ENCODE measurements at regions not wholly inside any gene's neighbourhood (a gene's known extent, or its start where the extent isn't known, plus 50 kb on each side); places are given as distances from the start of the nearest gene placed in this dataset.

- POLR2A ChIA-PET = no interaction called here
- TF ChIP-seq, protein P1, sequence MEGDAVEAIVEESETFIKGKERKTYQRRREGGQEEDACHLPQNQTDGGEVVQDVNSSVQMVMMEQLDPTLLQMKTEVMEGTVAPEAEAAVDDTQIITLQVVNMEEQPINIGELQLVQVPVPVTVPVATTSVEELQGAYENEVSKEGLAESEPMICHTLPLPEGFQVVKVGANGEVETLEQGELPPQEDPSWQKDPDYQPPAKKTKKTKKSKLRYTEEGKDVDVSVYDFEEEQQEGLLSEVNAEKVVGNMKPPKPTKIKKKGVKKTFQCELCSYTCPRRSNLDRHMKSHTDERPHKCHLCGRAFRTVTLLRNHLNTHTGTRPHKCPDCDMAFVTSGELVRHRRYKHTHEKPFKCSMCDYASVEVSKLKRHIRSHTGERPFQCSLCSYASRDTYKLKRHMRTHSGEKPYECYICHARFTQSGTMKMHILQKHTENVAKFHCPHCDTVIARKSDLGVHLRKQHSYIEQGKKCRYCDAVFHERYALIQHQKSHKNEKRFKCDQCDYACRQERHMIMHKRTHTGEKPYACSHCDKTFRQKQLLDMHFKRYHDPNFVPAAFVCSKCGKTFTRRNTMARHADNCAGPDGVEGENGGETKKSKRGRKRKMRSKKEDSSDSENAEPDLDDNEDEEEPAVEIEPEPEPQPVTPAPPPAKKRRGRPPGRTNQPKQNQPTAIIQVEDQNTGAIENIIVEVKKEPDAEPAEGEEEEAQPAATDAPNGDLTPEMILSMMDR (IDR thresholded peaks at IDR 0.05; ENCODE audit: control extremely low read depth, extremely low read depth, low read depth, missing control alignments) = no peak
- no peak for DNase-seq (ENCODE audit: extremely low spot score)
- CTCF ChIA-PET = interaction anchor here (1.0 to 1.7 kb wide), 7 partner anchors 11 to 70 kb away, joined by 3 to 5 read pairs (median 4); no protein-coding TSS in a partner anchor
Measured at GRCh38 chr2:196407675-196408264, 231.7 kb upstream of the CCDC150 start.

DNA sequence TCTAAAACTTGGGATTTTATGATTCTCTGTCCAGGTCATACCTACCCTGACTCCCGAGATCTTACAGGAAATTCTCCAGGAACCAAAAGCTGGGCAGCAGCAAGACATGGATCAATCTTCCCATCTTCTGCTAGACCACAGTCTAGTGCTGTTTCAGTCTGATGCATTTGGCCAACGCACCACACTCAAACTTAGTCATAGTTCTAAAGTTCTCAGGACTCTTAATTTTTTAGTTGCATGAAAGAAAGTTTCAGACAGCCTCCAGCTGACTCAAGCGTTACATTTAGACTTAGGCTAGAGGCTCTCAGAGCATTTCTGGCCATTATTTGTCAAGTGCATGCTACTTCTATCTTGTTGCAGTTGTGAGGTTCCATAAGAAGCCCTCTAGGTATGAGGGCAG lies 230.1 kb upstream of the CCDC150 start:
- no peak for DNase-seq (ENCODE audit: extremely low spot score)
- CTCF ChIA-PET = interaction anchor here (1.2 to 1.7 kb wide), 5 partner anchors 12 to 44 kb away, joined by 4 to 5 read pairs (median 4); no protein-coding TSS in a partner anchor
- TF ChIP-seq, protein P1 (IDR thresholded peaks at IDR 0.05; ENCODE audit: control extremely low read depth, extremely low read depth, low read depth, missing control alignments) = no peak
- POLR2A ChIA-PET = no interaction called here

DNA sequence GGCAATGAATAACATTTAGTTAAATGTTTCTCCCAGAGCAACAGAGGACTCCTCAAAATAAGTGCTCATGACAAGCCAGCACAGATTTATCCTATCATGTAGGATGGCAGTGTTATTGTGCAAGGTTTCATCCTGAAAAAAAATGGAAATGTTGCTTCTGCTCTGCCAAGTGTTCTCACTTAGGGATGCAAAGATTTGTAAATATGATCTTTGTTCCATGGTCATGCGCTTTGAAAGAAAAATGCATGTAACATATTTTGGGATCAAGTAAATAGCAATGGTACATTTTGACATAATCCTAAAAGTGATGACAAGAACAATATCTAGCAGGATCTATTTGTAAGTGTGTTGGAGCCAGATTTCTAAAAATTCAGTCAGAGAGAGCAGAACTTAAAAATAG lies 229.5 kb upstream of the CCDC150 start:
- DNase-seq (ENCODE audit: extremely low spot score) = no peak
- TF ChIP-seq, protein P1 (IDR thresholded peaks at IDR 0.05; ENCODE audit: control extremely low read depth, extremely low read depth, low read depth, missing control alignments) = no peak
- ChIA-PET CTCF (no interaction called here), POLR2A (no interaction called here)

- peak; percentile 69 for DNase-seq (ENCODE audit: extremely low spot score)
- CTCF ChIA-PET = interaction anchor here (0.8 to 4.7 kb wide), 21 partner anchors 9 to 346 kb away, joined by 3 to 29 read pairs (median 4); no protein-coding TSS in a partner anchor
- POLR2A ChIA-PET = interaction anchor here (1.0 to 1.9 kb wide), 2 partner anchors 15 to 49 kb away, joined by 3 to 6 read pairs; no protein-coding TSS in a partner anchor
- TF ChIP-seq, protein P1 (IDR thresholded peaks at IDR 0.05; ENCODE audit: control extremely low read depth, extremely low read depth, low read depth, missing control alignments) = no peak
Measured at GRCh38 chr2:196413821-196414274, 225.7 kb upstream of the CCDC150 start.

GRCh38 chr2:196415384-196415783 lies 224.1 kb upstream of the CCDC150 start:
- POLR2A ChIA-PET = no interaction called here
- TF ChIP-seq, protein P1 (IDR thresholded peaks at IDR 0.05; ENCODE audit: control extremely low read depth, extremely low read depth, low read depth, missing control alignments) = no peak
- CTCF ChIA-PET = interaction anchor here (1.1 to 4.7 kb wide), 9 partner anchors 7 to 54 kb away, joined by 3 to 29 read pairs (median 6); no protein-coding TSS in a partner anchor
- DNase-seq (ENCODE audit: extremely low spot score) = peak; percentile 35

DNA sequence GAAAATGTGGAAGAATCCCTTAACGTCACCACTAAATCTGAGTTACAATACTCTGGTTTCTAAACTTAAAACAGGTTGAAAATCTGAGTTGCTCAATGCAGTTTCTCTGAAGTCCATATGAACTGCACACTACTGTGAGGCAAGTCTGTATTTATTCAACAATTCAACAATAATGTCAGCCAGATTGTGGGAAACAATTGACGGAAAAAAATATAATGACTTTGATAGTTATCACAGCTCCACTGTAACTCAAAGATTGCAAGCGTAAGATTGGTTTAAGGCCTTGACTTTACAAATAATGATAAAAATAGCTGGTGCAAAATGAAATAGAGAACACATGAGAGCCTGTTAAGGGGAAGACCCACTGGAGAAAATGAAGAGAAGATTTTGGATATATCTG lies 219.4 kb upstream of the CCDC150 start:
- ChIA-PET CTCF (interaction anchor here (1.1 to 5.4 kb wide), 3 partner anchors 8 to 33 kb away, joined by 3 to 29 read pairs (median 8); no protein-coding TSS in a partner anchor), POLR2A (no interaction called here)
- DNase-seq (ENCODE audit: extremely low spot score) = no peak
- TF ChIP-seq, protein P1 (IDR thresholded peaks at IDR 0.05; ENCODE audit: control extremely low read depth, extremely low read depth, low read depth, missing control alignments) = no peak

All from GM10248 (cell line).